Ovary (tissue), 7 donors: ENCODE measurements at regions not wholly inside any gene's neighbourhood (a gene's known extent, or its start where the extent isn't known, plus 50 kb on each side); places are given as distances from the start of the nearest gene placed in this dataset.
"Not testable (repeated sequence)": the region's sequence is repeated elsewhere in the genome, so short reads cannot be mapped to it uniquely, and the experiment has no call there.

Experiments used
- DNase-seq, 5 donors: peaks; one replicate each; pipeline ENCODE4 v3.0.0-alpha.2; 2019 to 2020
- H3K27ac ChIP-seq, 2 donors: fragments of 200-600 bp; one replicate each; pipeline versions ENCODE4 v1.5.1 to v1.8.0; 2019 to 2022
- H3K27me3 ChIP-seq: fragments of 200-600 bp; one replicate; pipeline ENCODE4 v1.8.0; 2022
- H3K36me3 ChIP-seq: fragments of 200-600 bp; sonication (generic); one replicate; pipeline ENCODE4 v1.5.1; 2019
- H3K4me1 ChIP-seq: one replicate; pipeline ENCODE4 v1.8.1; 2013; ENCODE audit warnings: mild to moderate bottlenecking, moderate library complexity; ENCODE audit not compliant: insufficient read depth
- H3K4me3 ChIP-seq: fragments of 200-600 bp; sonication (generic); one replicate; pipeline ENCODE4 v1.5.1; 2017
- H3K9me3 ChIP-seq, 2 donors: fragments of 200-600 bp in 1 of 2; sonication (generic) in 1 of 2; one replicate each; pipeline versions ENCODE4 v1.5.1 to v1.8.1; 2013 to 2019; ENCODE audit warnings: mild to moderate bottlenecking in 1 of 2, moderate library complexity in 1 of 2
- CTCF ChIP-seq, 3 donors: fragments of 450-650 bp in 2 of 3; fragments of 200-600 bp in 1 of 3; IDR thresholded peaks; one replicate each; pipeline versions ENCODE4 v1.5.1 to v1.8.0; 2016 to 2022; ENCODE audit warnings: antibody characterized with exemption in 3 of 3, mild to moderate bottlenecking in 1 of 3
- EP300 ChIP-seq: sonication (generic); formaldehyde crosslinking; IDR thresholded peaks from one replicate; pipeline ENCODE4 v1.6.1; 2017; ENCODE audit warnings: antibody characterized with exemption
- POLR2A ChIP-seq: fragments of 450-650 bp; IDR thresholded peaks from one replicate; pipeline ENCODE4 v1.6.1; 2017; ENCODE audit warnings: antibody characterized with exemption, mild to moderate bottlenecking, moderate library complexity
- WGBS, 3 donors: extraction: QIAGEN DNeasy Blood & Tissue Kit in 1 of 3; methylation state at CpG; one replicate each; pipeline versions ENCODE4 v1.1.5 to v1.1.7; 2013 to 2017; 5-methylcytosine and 5-hydroxymethylcytosine counted together
- intact Hi-C, 4 donors: fragments of 100-400 bp; cut with DNase I; formaldehyde crosslinking; loops; one replicate each; pipeline versions ENCODE4 v1.11.0 to v1.15.1; 2022 to 2023
- donor health status: DM: no; HTN: no; CAD: no; lungs with moderate emphysema.
- donor health status: DM: no; HTN: no; CAD: no.
- donor health status: Bipolar disorder and iron deficiency.
- donor health status: DM: no; HTN: no; CAD: no.
- donor health status: DM: yes; HTN: yes; CAD: no.

DNA sequence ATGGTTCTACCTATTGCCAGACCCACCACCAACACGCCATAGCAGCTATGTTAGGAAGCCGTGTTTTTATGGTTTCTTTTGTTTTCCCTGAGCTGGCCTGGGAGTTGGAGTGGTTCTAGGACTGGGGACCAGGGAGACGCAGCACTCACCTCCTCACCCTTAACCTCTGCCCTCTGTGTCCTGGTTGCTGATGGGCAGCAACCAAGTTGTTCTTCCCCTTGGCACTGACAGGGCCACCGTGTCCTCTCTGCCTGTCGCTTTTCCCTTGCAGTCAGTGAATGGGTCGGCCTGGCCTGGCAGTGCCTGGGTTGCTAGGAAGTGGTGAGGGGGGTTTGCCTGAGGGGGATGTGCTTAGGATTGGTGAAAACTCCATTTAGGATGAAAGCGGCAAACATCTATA lies 197.1 kb upstream of the GATA6 start:
- intact Hi-C loops, result no loop called here
- H3K4me1 ChIP-seq, result no peaks in the 10 kb centered on the region
- no peaks in the 10 kb centered on the region for H3K9me3 ChIP-seq
- no peak overlapping the region for H3K4me3 ChIP-seq
- no peak overlapping the region for H3K27ac ChIP-seq
- H3K27me3 ChIP-seq, result no peaks in the 10 kb centered on the region
- DNase-seq, result no peak
- WGBS, 3 donors, result 76 to 84% (median 82%) methylated on average over 7 of the region's 7 CpGs
- no peak for TF ChIP-seq CTCF (IDR thresholded peaks at IDR 0.05)
- no peaks in the 10 kb centered on the region for H3K36me3 ChIP-seq

DNA sequence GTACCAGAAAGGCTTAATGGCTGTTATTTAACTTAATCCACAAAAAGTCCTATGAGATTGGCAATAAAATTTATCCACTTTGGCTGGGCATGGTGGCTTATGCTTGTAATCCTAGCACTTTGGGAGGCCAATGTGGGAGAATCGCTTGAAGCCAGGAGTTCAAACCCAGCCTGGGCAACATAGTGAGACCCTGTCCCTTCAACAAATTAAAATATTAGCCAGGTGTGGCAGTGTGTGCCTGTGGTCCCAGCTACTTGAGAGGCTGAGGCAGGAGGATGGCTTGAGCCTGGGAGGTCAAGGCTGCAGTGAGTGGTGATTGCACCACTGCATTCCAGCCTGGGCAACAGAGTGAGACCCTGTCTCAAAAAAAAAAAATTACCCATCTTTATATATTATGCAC lies 193.4 kb upstream of the GATA6 start:
- 90 to 98% (median 96%) methylated on average over 1 of the region's 1 CpG for WGBS, 3 donors
- not testable (repeated sequence) for H3K36me3 ChIP-seq, H3K9me3 ChIP-seq

DNA sequence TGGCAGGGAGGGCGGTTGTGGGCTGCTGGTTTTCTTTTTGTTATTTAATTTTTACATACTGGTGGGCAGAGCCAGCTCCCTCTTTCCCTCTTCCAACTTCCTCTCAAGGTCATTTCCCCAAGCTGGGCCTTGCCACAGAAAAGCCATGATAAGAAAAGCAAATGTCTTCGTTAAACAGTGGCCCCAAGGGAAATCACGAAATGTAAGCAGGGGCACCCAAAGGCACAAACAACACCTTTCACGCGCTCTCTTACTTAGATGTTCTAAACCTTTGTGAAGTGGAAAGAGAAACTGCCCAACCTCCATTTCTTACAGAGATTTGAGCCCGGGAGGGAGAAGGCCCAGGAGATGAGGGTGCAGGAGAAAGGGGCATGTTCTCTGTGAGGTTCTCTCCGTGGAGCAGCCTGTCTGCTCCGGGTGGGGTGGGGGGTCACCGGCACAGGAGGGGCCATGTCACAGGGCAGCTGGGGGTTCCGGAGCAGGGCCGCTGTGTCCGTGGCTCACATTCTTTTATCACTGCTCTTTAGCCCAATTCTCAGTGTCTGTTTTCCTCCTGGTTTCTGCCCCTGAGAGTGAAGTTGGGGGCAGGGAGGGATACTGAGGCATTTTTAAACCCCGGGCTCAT lies 190.7 kb upstream of the GATA6 start:
- Histone ChIP-seq H3K4me3 (no peak overlapping the region), H3K27me3 (no peaks in the 10 kb centered on the region), H3K27ac (no peak overlapping the region), H3K36me3 (no peaks in the 10 kb centered on the region), H3K9me3 (no peaks in the 10 kb centered on the region), H3K4me1 (peaks cover 3% of the 10 kb centered on the region)
- no peak for DNase-seq
- intact Hi-C loops, result no loop called here
- TF ChIP-seq EP300 (no peak), CTCF (IDR thresholded peaks at IDR 0.05) (no peak), POLR2A (no peak)
- 34 to 56% (median 53%) methylated on average over 13 of the region's 13 CpGs for WGBS, 3 donors

More for the DNA sequence above, 193.4 kb upstream of the GATA6 start:
- DNase-seq, H3K4me3 ChIP-seq, H3K27ac ChIP-seq, H3K4me1 ChIP-seq, H3K27me3 ChIP-seq, intact Hi-C loops: not testable (repeated sequence)

GRCh38 chr18:21979171-21979560 lies 190.2 kb upstream of the GATA6 start:
- H3K9me3 ChIP-seq, result no peaks in the 10 kb centered on the region
- TF ChIP-seq CTCF (IDR thresholded peaks at IDR 0.05) (no peak), POLR2A (no peak), EP300 (no peak)
- 88 to 90% (median 90%) methylated on average over 4 of the region's 4 CpGs for WGBS, 3 donors
- intact Hi-C loops, result no loop called here
- H3K4me3 ChIP-seq, result no peak overlapping the region
- no peaks in the 10 kb centered on the region for H3K27me3 ChIP-seq
- peaks cover 3% of the 10 kb centered on the region for H3K4me1 ChIP-seq
- H3K36me3 ChIP-seq, result no peaks in the 10 kb centered on the region
- H3K27ac ChIP-seq, result no peak overlapping the region
- no peak for DNase-seq

DNA sequence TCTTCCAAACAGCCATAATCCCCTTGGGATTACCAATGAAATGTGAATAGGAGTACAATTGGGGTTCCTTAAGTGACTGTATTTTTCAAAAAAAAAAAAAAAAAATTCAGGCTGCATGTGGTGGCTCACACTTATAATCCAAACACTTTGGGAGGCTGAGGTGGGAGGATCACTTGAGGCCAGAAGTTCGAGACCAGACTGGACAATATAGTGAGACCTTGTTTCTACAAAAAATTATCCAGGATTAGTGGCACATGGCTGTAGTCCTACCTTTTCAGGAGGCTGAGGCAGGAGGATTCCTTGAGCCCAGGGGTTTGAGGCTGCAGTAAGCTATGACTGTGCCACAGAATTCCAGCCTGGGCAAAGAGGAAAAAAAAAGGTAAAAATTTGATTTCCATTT lies 189.6 kb upstream of the GATA6 start:
- Histone ChIP-seq H3K36me3 (no peaks in the 10 kb centered on the region), H3K9me3 (no peaks in the 10 kb centered on the region), H3K4me3 (no peak overlapping the region), H3K27ac (no peak overlapping the region), H3K27me3 (no peaks in the 10 kb centered on the region), H3K4me1 (peaks cover 3% of the 10 kb centered on the region)
- intact Hi-C loops, result no loop called here
- DNase-seq, result no peak
- 97 to 100% (median 98%) methylated on average over 1 of the region's 1 CpG for WGBS, 3 donors
- no peak for TF ChIP-seq EP300
- no peak for TF ChIP-seq POLR2A
